RPMI8226 (cell line): ENCODE measurements at regions not wholly inside any gene's neighbourhood (a gene's known extent, or its start where the extent isn't known, plus 50 kb on each side); places are given as distances from the start of the nearest gene placed in this dataset.
A peak's percentile ranks its signal among the peaks of the same experiment; 100 is the strongest.
"Not testable (repeated sequence)": the region's sequence is repeated elsewhere in the genome, so short reads cannot be mapped to it uniquely, and the experiment has no call there.

Experiments
- DNase-seq: peaks from one replicate; pipeline ENCODE4 v3.0.0-alpha.2; 2015

DNA sequence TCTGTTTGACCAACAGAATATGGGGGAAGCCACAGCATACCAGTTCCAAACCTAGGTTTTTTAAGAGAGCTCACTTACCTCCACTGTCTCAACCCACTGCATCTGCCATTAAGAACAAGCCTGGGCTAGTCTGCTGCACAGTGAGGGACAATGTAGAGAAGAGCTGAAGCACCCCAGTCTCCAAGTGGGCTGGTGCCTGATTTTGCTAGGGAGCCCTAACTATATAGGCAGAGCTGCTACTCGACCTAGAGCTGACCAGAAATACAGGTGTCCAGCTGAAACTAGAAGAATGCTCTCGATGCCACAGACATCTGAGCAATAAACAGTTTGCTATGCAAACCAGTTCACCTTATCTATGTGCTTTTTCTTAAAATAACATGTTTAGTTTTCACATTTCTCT lies 106.9 kb upstream of the BET1 start:
- no peak for DNase-seq

DNA sequence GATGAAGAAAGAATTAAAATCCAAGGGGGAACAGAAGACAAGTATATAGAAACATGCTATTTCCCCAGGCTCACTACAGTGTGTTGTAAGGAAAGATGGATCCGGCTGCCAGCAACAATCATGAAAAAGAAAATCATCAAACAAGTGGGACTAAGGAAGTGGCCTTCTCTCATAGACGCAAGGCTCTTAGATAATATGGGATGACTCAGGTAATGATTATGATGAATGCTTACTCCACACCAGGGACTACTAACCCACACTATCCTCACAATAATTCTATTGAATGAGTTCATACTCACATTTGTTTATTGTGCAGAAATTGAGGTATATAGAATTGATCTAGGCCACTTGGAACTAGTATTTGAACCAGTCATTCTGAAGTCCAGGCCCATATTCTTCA lies 111.2 kb upstream of the BET1 start:
- no peak for DNase-seq

DNA sequence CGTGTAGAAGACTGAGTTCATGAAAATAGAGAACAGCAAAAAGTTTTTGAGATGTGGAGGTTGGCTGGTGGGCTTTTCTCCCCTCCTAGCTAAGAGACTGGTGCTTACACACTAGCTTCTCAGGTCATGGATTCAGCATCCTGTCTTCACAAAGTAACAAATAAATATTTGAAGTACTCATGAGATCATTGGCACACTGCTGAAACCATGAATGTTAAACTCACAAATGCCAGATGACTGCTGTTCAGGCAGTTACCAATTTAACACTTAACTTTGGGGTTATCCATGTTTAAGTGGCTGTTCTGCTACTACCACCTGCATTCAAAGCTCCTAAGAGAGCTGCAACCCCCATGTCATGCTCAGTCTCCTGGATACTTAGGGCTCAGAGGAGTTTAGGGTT lies 119.0 kb upstream of the BET1 start:
- no peak for DNase-seq

DNA sequence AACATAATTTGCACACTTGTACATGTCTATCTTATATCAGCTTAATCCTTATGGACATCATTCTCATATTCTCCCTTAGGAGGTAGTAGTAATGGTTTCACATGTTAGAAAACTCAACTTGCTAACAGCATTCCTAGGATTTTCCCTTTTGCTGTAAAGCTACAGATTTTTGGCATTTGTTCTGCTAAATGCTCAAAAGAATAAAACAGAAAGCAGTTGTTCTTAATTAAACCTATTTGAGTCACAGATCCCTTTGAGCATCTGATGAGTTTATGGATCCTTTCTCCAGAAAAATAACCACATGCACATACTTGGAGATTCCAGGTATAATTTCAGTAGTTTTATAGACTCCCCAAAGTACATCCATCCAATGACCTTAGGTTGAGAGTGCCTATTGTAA lies 122.9 kb upstream of the BET1 start:
- no peak for DNase-seq

DNA sequence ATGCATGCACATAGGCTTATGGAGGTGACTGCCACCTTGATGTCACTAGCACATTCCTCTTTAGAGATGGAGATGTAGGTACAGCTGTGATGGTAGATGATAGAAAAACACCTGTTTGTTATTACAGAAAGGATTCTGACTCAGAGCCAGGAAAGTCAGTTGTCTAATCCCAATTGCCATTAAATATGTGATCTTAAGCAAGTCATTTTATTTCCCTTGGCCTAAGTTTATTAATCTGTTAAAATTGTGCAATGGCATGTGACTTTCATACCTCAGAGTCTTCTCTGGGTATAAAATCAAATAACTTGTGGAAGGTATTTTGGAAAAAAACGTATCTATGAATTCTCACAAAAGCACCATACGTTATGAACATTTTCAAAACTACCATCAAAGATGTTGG lies 123.9 kb upstream of the BET1 start:
- no peak for DNase-seq

DNA sequence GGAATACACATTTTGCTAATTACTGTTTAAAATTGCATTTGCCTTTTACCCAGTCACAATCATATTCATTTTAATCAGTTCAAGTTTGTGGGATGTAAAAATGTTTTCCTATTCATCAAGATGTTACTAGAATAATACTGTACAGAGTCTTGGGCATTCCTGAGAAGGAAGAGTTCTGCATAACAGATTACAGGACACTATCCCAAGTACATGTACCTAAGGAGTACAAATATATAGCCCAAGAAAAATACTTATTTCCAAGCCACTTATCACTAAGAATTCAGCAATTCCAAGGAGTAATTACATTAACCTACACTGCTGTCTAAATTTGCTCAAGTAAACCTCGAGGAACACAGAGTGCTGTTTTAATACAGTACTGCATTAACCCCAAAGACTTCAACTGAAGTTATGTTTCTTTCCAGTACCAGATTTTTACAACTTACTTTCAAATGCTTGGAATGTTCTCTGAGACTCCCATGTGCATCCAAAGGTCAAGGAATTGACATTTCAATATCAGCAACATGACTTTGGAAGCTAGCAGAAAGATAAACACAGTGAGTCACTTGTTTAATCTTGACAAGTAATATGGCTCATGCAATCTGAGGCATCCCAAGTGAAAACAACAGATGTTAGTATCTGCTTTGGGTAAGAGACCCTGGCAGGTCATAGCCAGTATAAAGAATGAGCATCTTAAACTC lies 125.4 kb upstream of the BET1 start:
- DNase-seq = no peak

DNA sequence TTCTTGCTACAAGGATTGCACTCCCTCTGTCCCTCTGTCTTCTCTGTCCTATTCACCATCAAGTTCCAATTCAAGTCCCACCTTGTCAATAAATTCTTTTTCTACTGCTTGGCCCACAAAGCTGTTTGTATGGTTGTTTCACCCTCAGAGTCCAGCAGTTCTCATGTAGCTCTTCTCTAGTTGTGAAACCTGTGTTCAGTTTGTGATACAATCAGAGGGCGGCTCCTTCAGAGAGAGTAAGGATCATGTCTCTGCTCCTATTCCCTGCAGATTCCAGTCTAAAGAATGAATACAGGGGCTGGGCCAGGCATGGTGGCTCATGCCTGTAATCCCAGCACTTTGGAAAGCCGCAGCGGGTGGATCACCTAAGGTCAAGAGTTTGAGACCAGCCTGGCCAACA lies 126.6 kb upstream of the BET1 start:
- DNase-seq = no peak

DNA sequence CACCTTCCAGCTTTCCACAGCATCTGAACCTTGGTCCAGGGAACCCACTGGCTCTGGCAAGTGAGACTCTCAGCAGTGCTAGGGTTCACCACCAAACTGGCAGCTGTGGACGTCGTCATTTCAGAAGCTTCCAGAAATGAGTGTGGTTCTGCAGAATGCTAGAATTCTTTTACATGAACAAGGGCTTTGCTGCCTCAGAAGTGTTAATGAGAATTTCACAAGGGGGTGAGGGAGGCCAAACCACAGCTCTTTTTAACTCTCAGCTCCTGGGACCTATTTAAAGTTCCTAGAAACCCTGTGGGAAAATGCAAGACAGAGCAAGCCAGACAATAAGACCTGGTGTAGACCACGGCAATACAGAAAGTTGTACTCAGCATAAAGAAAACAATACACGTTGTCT lies 129.3 kb upstream of the BET1 start:
- DNase-seq = no peak

DNA sequence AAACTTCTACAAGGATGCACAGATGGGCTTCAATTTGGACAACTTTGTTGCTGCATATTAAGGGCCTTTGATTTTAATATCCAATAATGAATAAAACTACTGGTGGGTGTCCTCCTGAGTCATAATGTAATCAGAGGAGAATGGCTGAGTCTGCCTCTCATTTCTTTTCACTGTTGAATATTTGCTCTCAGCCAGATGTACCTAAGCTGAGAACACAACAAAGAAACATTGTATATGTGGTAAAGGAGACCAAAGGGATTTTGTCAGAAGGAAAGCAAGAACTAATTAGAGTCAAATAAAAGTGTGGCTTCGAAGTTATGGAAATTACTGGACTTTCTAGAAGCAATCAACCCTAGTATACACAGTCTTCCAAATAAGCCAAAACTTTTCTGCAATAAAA lies 131.0 kb upstream of the BET1 start:
- no peak for DNase-seq

DNA sequence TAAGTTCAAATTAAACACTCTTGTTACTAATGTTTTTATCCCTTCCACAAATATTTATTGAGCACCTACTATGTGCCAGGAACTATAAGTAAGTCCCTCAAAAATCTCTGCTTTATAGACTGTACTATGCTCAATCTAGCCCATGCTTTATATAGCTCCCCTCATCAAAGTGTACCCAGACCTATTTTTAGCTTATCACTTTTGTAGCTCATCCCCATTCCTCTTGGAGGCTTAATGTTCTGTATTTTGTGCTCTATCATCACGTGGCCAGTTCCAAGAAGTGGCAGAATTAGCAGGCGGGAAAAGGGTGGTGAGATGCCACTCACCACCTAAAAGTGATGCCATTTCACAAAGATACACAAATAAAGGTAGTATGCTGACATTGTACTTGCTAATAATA lies 138.1 kb upstream of the BET1 start:
- DNase-seq = no peak

DNA sequence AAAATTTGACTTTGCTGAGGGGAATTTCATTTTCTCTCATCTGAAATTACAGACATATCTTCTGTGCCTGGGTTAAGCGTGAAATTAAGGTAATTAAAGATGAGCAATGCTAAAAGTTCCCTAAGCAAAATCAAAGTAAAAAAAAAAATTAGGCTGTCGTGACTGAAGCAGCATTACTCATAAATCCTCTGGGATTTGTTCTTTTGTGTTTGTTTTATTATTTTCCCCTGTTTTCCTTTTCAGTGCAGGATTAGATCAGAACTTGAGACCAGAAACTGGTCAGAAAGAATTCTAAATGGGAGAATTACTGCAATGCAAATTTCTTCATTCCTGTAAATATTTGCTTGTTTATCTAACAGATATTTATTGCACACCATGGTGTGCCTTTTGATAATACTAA lies 141.4 kb upstream of the BET1 start:
- DNase-seq = no peak

DNA sequence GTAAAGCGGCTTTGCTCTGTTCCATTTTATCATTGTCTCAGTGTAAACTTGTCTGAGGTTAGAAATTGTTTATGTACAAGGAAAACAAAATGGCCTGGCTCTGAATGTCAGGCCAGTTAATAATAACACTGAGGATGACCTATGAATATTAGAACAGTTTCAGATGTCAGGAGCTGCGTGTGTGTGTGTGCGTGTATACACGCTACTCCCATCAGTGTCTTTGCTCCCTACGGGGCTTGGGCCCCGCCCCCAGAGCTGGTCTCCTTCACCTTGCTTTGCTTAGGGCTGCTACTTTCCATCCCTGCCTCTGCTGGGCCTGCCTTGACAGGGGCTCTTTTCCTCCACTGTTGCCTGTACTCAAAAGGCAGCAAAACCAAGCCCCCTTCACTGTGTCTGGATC lies 142.3 kb upstream of the BET1 start:
- no peak for DNase-seq

DNA sequence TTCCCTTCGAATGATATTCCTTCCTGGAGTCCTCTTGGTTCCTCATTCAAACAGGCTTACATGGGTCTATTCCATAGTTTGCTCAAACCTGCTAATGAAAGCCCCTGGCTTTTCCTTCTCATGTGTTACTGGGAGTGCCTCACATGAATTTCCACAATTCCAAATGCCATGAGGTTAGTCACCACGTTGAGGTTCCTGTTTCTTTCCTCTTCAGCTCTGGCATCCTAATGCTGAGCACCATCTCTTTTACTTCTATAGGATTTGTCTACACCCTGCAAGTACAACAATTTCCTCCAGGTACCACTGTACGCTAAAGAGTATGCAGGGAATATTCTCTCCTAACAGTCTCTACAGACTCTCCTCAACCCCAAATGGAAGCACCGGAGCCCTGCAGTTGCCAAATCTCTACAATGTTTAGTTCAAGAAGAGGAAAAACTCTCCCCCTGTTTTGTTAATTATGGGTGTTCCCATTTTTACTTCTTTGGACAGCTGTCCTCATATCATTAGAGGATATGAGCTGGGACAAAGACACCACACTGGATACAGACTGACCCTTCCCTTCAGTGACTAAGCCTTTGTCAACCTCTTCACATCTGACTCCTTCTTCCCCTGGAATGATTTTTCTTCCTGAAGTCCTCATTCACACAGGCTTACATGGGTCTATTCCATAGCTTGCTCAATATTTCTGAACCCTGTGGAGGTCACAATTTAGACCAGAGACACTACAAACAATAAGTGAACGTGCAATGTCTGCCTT lies 145.8 kb upstream of the BET1 start:
- no peak for DNase-seq

DNA sequence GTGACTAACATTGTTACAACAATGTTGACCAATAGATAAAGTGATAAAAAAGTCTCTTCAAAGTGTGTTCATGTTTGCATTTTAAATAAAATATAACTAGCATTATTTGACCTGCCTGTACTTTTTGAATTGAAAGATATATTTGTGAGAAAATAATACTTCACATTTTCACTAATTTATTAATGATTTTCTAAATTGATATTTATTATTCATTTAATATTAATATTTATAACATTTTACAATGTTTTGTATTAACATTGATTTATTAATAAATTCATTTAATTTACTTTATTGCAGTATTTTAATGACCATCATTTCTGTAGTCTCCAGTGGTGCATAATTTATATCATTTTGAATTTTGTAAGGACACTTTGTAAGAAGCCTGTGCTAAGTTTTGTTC lies 150.0 kb upstream of the BET1 start:
- no peak for DNase-seq

DNA sequence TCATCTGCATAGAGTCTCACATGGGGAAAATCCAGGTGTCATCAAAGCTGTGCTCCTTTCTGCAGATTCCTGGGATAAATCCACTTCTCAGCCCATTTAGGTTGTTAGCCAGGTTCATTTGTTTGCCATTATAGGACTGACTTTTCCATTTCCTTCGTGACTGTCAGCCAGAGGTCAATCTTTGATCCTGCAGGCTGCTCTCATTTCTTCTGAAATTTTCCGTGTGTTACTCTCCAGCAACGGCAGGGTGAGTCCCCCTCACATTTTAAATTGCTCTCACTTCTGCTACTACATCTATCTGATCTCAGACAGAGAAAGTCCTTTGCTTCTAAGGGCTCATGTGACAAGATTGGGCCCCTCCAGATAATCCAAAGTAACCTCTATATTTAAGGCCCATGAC lies 150.7 kb upstream of the BET1 start:
- no peak for DNase-seq

DNA sequence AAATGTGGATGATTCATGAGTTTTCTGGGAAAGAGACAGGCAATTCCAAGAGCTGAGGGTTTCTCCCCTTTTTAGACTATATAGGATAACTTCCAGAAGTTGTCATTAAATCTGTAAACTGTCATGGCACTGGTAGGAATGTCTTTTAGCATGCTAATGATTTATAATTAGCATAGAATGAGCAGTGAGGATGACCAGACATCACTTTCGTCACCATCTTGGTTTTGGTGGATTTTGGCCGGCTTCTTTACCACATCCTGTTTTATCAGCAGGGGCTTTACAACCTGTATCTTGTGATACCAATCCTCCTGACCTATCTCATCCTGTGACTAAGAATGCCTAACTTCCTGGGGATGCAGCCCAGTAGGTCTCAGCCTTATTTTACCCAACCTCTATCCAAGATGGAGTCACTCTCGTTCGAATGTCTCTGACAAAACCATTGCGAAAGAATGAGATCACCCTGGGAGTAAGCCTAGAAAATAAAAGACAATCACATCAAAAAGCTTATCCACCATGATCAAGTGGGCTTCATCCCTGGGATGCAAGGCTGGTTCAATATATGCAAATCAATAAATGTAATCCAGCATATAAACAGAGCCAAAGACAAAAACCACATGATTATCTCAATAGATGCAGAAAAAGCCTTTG lies 153.6 kb upstream of the BET1 start:
- not testable (repeated sequence) for DNase-seq

DNA sequence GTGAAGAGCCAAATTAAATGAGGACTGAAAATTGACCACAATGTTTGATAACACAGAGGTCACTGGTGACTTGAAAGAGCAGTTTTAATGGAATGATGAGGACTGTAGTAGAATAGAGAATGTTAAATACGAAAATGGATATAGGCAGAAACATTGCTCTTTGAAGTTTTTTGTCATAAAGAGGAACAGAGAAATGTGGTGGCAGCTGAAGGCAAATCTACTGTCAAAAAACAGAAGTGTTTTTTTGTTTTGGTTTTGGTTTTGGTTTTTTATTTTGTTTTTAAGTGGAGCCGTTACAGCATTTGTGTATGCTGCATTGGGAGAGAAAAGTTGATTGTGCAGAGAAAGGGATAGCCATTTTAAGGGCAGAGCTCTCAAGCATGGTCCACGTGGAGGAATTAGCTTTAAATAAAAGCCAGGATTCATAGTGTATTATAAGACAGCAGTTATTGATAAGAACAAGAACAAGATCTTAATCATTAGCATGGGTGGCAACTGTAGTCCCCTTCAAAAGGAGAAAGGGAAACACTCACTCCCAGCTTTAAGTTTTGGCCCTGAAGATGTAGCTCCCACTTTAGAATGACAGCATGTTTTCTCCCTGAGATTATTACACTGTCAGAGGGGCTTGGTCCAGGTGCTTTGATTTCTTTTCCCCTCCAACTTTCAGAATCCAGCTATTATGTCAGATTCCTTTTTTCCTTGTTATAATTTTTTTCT lies 156.7 kb upstream of the BET1 start:
- DNase-seq = peak; percentile 60

DNA sequence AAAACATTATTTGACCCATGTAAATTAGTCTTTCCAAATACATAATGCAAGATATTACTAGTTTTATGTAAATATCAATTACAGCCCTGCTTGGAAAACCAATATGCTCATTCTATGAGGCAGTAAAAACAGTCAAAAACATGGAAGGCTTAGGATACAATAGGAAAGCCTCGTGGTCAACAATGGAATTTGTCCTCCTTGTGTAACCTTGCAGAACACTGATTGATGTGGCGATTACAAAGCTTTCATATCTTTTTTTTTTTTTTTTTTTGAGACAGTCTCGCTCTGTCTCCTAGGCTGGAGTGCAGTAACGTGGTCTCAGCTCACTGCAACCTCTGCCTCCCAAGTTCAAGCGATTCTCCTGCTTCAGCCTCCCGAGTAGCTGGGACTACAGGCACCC lies 157.3 kb upstream of the BET1 start:
- DNase-seq = no peak

DNA sequence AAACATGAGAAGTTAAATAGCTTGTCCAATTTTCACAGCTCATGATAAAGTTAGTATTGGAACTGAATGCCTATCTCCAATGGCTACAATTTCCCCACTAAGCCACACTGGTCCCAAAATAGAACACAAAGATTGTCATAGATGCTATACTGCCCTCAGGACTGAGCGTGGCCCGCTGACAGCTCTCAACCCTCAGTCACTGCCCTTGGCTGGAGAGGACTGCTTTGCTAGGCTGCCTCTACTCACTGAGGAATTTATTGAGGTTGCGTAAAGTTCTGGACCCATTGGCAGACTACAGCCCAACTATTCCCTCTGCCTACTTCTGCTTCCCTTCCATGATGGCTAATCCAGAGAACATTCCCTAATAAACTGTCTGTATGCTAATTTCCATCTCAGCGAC lies 165.5 kb upstream of the BET1 start:
- no peak for DNase-seq

DNA sequence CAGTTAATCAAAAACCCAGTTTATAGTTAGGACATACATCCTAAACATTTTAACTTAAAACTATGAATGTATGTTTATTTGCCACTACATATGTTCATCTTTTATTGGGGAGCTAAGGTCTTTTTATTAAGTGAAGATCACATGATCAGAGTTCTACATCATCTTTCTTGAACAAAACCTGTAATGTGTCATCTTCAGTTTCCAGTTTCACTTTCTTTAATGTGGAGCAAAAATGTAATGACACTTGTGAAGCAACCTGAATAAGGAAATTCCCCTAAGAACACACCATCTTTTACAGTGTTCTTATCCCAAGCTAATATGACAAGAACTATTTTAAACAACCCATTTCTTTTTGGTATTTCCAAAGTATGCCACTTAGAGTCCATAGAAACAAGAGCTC lies 166.7 kb upstream of the BET1 start:
- DNase-seq = no peak

DNA sequence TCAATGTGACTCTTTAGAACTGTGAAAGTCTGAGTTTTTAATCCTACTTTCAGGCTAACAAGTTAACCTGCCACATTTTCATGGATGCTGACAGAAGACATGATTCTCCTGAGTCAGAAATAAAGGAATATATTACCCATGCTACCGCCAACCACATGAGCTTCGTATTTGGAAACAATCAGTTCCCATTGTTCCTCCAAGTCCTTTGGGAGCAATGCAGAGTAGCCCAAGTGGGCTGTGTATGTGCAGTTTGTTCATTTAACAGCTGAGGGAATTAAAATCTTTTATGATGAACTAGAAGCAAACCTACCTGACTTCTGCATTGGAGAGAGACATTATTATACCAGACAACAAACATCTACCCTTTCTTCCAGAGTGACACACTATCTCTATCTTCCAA lies 169.3 kb upstream of the BET1 start:
- no peak for DNase-seq

DNA sequence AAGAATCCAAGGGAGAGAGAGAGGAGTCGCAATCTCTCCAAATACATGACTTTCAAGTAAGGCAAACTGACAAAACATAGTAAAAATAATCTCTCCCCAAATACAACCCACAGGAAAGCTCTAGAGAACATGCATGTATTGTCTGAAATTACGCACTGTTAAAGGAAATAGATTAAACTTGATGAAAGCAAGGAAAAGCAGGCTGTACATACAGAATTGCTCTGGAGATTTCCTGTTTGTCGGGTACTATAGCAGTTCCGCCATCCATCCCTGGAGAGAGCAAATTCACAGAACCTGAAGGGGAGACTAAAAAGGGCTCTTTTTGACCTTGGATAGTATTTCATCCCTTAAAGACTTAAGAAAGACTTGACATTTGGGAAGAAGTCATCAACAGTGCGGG lies 170.2 kb upstream of the BET1 start:
- no peak for DNase-seq

DNA sequence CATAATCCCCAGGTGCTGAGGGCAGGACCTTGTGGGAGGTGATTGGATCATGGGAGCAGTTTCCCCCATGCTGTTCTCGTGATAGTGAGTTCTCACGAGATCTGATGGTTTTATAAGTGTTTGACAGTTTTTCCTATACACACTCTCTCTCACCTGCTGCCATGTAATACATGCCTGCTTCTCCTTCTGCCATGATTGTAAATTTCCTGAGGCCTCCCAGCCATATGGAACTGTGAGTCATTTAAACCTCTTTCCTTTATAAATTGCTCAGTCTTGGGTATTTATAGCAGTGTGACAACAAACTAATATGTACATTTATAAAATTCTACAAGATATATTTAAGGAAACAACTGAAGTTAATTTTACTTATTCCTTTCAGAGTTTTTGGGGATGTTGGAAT lies 170.8 kb upstream of the BET1 start:
- DNase-seq = no peak

DNA sequence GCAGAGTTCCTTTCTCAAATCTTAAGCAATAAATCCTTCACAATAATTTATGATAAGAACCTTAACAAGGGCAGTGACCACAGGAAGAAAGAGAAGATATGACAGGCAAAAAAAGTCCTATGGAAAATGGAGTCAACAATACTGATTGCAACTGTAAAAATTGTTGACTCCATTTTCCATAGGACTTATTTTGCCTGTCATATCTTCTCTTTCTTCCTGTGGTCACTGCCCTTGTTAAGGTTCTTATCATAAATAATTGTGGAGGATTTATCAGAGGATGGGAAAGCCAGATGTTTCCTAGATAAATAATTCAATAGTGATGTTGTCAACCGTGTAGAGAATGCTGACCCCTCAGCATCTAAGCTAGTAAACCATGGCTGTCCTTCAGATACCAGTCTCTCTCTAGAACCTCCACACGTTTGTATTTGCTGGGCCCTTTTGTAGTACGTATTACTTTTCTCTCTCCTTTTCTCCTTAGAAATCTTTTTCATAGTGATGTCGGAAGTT lies 172.6 kb upstream of the BET1 start:
- no peak for DNase-seq
